GM13977 (cell line): ENCODE measurements at regions not wholly inside any gene's neighbourhood (a gene's known extent, or its start where the extent isn't known, plus 50 kb on each side); places are given as distances from the start of the nearest gene placed in this dataset.
A peak's percentile ranks its signal among the peaks of the same experiment; 100 is the strongest.

ENCODE experiments used
- DNase-seq: peaks from one replicate; pipeline ENCODE4 v3.0.0; 2012; ENCODE audit warnings: low spot score
- CTCF ChIP-seq: IDR thresholded peaks from 2 replicates; pipeline ENCODE4 v1.5.1; 2012; ENCODE audit warnings: mild to moderate bottlenecking, control low read depth; ENCODE audit not compliant: insufficient read depth; ENCODE audit errors: extremely low read depth, missing control alignments
- in situ Hi-C: fragments of 300-500 bp; cut with MboI; formaldehyde crosslinking; loops from one replicate; pipeline ENCODE4 v1.12.0; 2022; ENCODE audit warnings: low sequenced_read_pairs, low pct_unique_long_range_greater_than_20kb, mixed read lengths, inconsistent platforms; ENCODE audit not compliant: unreplicated experiment

- DNase-seq: peak; percentile 77
- TF ChIP-seq CTCF: peak; percentile 75
- in situ Hi-C loops: loop anchor here (10.0 to 25.0 kb wide), 2 partner anchors 91 to 311 kb away; no protein-coding TSS in a partner anchor
These were observed 124.0 kb downstream of the TMEM130 start for GRCh38 chr7:98745722-98746318.

GRCh38 chr7:98748090-98748489, 121.7 kb downstream of the TMEM130 start:
- DNase-seq: no peak
- in situ Hi-C loops: loop anchor here (10.0 to 25.0 kb wide), 2 partner anchors 89 to 313 kb away; no protein-coding TSS in a partner anchor
- TF ChIP-seq CTCF: no peak

GRCh38 chr7:98753176-98753575, 116.6 kb downstream of the TMEM130 start:
- no peak for TF ChIP-seq CTCF
- in situ Hi-C loops: no loop called here

GRCh38 chr7:98753989-98754479, 115.8 kb downstream of the TMEM130 start:
- TF ChIP-seq CTCF: no peak
- in situ Hi-C loops: no loop called here
- no peak for DNase-seq

More at GRCh38 chr7:98753176-98753575, 116.6 kb downstream of the TMEM130 start:
- no peak for DNase-seq

GRCh38 chr7:98755138-98755898, 114.5 kb downstream of the TMEM130 start:
- no peak for TF ChIP-seq CTCF
- in situ Hi-C loops: no loop called here
- peak; percentile 49 for DNase-seq

GRCh38 chr7:98758157-98758556, 111.7 kb downstream of the TMEM130 start:
- no peak for DNase-seq
- in situ Hi-C loops: no loop called here
- TF ChIP-seq CTCF: no peak
